NCI-H748 (cell line): ENCODE measurements at regions not wholly inside any gene's neighbourhood (a gene's known extent, or its start where the extent isn't known, plus 50 kb on each side); places are given as distances from the start of the nearest gene placed in this dataset.

Source experiments
- DNase-seq: peaks from one replicate; lab custom pipeline; 2025; ENCODE audit not compliant: unreplicated experiment; lab: John Stamatoyannopoulos, UW

DNA sequence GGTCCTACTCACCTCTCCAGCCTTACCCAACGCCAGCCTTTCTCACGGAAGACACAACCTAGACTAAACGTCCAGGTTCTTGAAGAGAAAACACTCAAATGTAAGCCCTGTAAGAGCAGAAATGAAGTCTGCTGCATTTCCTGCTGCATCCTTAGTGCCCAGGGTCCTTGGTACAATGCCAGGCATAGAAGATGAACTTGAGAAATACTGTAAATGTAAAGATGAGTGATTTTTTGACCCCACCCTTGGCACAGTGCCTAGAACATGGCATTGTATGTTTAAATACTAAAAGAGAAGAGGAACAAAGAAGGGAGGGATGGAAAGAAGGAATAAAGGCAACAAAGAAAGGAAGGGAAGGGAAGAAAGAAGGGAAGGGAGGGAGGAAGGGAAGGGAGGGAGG, 514.6 kb downstream of the MED13L start:
- peak; percentile 74 for DNase-seq

DNA sequence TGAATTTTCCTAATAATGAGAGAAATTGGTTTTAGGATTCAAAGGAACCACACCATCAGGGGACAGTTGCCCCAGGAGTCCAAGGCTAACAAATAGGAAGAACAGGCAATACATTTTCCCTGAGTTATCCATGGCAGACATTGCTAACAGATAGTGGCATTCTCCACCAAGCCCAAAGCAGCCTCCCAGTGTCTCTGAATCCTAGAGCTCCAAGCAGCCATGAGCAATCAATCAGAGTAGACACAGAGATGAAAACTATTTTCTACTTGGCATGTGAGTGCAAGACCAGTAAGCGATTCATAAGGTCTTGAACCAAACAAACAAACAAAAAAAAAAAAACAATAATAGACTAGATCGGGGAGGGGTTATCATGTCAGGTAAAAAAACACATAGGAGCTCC, 515.7 kb downstream of the MED13L start:
- DNase-seq: no peak

DNA sequence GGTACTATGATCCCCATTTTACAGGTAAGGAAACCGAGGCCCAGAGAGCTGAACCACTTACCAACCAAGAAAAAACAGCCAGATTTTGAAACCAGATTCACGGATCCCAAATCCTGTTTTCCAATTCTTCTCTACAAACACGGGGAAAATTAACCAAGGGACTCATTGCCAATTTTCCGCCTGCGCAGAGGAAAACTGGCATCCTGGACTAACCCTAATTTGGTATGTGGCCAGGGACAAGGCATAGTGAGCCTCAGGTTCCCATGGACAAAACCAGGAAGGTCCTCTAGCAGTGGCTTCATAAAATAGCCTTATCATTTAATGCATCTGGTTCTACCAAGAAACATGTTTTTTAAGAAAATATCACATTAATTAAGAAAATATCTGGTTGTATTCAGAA, 517.3 kb downstream of the MED13L start:
- no peak for DNase-seq

DNA sequence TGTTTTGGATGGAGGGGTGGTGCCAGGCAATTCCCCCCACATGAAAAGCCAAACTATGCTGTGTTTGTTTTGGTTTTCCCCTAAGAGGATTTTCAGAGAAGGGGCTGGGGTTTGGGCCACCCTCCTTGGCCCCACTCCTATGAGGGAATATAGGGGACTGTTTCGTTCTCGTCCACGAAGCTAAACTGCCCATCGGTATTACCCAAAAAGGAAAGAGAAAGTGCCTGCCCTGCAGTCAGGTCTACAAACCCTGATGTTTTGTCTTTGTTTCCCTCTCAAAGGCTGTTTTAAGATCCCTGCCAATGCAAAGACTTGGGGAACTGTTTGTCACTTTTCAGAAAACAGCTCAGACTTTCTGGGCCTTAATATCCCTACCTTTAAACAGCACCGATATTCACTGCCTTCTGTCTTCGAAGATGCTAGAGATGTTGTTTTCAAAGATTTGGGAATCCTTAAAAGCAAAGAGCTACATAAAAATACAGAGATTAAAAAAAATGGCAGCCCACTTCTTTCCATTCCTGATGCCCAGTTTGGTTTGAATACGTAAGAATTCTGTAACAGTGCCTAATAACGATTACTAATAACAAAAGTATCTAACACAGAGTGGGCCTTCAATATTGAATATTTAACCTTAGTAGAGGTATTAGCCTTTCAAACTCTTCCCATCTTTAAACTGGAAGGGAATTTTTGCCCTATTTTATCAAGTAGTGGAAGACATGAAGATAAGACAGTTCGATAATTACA, 518.4 kb downstream of the MED13L start:
- no peak for DNase-seq

DNA sequence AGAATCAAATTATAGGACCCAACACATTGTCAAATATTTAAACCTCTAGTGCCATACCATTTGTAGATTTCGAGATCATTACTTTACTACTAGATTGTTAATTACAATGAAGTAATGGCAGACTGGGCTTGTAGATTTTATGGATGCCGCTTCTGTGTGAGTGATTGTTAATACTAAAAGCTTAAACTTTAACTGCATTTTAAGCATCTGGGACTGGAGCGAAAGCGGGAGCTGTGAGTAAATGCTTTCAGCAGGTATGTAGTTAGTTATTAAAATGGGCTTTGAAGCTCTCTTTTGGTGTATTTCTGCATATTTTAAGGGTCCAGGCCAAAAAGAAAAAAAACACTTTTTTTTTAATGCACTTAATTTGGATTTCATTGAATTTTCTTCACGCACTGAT, 519.3 kb downstream of the MED13L start:
- no peak for DNase-seq

DNA sequence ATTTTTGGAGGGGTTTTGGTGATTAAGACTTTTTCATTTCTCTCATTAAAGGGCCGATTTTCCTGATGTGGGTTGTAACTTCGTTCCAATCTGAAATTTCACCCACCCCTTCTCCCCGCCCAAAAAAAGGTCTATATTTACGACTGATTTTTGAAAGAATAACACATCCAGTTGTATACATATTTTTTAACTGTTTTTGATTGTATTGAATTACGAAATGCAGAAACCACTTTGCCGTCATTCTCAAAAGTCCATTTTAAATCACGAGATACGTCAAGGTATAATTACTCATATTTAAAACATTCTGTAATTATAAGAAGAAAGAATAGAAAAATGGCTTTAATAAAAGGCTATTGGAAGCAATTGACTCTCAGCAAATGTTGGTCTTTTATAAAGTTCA, 520.7 kb downstream of the MED13L start:
- no peak for DNase-seq

DNA sequence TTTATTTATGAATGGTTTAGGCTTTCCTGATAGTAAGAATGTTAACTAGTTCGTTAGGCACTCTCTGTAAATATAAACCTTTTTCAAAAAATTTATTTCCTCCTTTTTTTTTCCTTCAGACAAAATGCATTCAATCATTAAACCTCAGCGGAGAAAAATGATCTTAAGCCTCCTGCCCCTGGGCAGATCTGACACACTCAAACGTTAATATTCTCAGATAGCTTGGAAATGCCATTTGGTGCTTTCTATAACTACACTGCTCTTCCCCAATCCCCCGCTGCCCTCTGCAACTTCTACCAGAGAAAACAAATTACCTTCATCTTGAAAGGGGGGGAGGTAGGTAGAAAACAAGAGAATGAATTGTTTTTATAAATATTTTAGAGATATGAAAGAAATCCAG, 521.2 kb downstream of the MED13L start:
- no peak for DNase-seq

DNA sequence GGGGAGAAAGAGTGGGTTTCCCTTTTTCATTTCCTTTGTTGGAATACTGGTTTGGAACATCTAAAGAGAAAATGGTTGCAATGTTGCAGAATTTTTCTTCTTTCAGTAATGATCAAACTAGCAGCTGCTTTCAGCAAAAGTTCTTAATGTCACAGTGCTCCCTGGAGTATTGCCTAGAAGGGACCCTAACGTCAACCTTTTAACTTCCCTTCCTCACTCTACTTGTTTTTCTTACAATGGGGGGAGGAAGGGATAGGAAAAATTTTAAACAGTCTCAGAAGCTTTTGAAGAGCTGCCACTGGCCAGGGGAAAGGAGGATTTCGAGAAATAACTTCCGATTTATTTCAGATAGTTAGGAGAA, 521.8 kb downstream of the MED13L start:
- no peak for DNase-seq

DNA sequence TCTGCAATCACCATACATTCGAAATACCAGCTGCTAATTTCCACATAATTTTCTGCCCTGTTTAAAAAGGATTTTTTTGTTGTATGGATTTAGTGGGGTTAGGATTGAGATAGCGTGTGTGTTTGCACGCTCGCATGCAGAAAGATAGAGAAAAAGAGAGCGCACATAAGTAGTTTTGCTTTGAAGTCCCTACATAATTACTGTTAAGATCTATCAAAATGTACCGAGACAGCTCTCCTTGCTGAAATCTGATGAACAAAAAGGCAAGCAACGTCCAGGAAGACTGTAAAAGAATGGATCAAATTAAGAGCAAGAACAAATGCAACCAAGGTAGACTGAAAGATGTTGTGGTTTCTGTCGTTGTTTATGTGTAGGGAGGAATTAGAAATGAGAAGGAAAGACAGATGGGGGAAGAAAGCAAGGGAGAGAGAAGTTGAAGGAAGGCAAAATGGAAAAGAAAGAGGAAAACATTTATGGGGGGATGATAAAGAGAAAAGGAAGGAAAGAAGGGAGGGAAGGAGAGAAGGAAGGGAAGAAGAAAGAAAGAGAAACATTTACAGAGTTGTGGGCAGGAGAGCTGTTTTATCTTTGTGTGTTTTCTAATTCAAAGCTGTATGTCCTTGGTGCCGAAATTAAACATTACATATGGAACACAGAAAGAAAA, 522.3 kb downstream of the MED13L start:
- DNase-seq: no peak

DNA sequence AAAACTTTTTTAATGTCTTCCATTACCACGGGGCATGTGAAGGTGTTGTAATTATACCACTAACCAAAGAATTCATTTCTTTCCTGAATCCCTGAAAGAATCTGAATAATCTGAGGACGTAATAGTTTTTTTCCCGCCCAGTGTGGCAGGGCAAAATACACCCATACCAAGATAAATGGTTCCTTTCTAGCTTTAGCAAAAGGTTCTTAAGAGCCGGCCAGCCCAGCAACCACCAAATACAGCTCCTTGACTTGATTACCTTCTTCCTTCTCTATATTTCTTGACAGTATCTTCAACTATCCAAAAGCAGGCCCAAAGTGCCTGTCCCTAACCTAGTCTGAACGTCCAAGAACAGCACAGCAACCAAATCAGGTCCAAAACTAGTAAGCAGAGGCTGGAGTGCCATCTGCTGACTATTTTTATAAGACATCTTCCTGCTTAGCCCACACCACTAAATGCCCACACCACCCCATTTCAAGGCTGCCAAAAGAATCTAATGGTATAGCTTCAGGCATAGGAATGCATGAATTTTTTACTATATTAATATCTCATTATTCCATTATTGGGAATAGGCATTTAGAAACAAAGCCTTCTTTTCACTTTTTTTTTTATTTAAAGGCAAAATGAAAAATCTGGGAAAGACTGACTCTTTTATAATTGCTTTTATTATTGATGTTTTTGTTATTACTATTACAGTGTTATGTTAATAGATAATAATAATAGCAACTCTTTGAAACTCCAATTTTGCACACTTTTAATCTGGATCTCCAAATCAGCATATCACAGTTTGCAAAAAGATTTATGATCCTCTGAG, 524.4 kb downstream of the MED13L start:
- peak; percentile 77 for DNase-seq

DNA sequence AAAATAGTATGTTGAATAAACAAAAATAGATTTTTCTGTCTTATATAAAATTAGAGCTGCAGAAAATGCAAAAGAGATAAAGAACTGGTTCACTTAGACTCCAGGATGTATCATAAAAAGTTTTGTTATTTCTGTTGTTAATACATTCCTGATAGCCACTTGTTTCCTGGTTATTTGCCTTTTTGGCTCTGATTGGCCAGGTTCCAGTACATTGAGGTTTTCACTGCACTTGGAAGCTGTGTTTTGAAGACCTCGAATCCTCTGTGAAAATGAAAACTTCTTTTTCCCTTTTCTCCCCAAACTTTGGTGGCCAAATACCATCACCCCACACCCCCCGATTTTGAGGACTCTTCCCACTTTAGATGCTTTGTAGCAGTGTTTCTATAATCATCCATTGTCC, 525.3 kb downstream of the MED13L start:
- DNase-seq: no peak

DNA sequence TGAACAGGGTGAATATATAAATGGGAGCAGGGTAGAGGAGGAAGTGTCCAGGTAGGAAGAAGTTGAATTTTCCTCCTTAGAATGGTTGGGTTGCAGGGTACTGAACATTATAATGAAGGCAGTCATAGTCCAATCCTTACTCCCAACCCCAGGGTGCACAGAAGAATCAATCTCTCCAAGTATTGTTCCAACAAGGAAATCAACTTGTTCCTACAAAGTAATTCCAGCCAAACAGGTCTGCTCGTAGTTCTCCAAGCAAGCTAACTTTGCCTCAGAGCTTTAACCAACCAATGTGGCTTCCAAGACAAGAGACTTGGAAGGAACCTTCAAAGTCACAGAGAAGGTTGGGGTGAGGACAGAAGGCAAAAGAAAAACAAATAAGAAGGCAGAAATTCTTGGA, 527.2 kb downstream of the MED13L start:
- DNase-seq: no peak

DNA sequence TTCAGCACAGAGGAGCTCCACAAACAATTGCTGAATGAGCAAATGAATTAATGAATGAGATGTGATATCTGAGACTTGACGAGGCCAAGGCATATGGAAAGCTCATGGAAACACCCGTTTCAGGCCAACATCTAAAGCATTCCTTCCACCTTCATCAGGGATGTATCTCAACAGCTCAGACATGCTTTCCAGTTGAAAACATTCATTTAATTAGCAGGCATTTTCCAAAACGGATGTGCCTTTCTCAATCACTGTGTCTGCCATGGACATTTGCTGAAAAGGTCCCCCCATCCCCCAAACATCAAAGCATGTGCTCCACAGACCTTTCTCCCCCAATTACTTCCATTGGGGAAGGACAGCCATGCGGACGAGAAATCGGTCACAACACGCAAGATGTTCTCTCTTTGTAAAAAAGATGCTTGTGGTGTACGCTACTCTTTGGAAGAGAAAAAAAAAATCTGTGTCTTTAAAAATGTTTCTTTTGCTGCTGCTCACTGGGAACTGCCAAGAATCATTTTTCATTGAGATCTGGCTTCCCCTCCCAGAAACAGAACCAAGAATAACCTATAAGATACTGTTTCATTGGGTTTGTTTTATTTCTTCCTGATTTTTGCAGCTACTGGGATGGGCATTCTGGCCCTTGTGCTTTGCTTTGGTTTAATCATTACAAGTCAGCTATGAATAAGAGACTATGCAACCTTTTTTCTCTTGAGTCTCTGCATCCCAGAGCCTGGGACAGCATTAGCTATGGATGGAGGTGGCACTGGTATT, 528.2 kb downstream of the MED13L start:
- DNase-seq: no peak

DNA sequence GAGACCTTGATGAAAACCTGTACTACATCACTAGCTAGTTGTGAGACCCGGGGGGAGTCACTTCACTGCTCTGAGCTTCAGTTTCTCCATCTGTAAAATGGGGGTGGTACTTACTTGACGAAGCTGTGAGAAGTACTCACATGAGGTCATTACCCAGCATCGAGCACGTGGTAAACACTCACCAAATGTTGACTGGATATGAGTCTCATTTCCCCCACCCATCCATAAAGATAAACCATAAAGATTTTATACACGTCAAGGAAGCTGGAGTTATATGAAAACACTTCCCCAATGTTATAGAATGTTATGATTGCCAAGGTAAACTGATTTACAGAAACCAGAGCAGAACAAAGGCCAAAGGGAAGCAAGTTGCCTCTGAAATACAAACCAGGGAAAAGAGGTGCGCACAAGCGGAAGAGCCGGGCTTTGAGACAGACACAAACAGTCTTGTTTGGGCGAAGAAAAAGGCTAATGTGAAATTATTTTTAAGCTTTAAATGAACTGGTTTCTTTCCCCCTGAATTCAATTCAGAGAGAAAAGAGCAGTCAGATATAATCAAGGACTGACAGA, 536.8 kb downstream of the MED13L start:
- no peak for DNase-seq

DNA sequence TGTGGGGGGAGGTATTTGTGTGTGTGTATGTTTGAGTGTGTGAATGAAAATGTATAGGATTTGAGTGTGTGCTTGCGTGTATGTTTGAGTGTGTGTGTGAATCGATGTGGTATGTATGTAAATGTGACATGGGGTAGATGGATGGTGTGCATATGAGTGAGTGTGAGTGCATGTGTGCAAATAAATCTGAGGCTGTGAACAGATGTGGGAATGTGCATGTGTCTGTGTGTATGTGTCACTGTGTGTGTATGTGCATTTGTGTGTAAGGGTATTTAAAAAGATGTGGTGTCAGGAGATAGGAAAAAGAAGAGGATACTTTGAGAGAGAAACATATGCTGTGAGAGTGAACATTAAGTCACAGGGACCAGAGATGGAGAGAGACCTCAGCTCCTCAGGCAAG, 539.6 kb downstream of the MED13L start:
- no peak for DNase-seq

DNA sequence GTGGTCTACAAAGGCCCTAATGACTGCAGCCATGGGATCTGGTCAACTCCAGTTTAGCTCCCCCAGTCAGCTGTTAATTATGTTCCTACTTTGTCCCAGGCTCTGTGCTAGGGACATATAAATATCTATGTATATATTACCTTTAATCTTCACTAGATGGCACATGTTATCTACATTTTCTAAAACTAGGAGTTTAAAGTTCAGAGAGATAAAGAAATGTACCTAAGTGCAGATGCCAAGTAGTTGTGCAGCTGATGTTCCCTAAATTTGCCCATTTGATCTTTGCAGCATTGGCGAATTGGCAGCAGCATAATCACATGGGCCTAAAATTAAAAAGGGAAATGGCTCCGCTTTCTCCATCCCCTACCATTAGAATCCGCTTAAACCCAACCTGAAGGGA, 541.1 kb downstream of the MED13L start:
- no peak for DNase-seq

DNA sequence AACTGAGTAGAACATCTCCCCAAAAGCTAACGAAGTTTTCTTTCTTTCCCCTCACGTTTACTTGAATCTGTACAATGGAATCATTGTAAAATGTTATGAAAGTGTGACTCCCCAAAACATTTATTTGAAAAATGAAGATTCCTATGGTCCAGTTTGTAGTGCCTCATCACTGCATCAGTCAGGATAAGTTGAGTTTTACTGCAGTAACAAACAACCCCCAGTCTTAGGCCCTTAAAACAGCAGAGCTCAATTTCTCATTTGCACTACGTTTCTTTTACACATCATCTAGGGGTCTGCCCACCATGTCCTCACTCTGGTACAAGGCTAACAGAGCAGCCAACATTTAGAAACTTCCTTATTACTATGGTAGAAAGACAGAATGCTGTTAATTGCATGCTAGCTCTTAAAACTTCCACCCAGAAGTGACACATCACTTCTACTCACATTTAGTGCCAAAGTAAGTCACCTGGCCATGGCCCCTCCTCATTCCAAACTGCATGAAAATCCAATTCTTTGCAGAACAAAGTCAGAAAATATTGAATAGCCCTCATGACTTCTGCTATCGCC, 546.4 kb downstream of the MED13L start:
- DNase-seq: no peak

DNA sequence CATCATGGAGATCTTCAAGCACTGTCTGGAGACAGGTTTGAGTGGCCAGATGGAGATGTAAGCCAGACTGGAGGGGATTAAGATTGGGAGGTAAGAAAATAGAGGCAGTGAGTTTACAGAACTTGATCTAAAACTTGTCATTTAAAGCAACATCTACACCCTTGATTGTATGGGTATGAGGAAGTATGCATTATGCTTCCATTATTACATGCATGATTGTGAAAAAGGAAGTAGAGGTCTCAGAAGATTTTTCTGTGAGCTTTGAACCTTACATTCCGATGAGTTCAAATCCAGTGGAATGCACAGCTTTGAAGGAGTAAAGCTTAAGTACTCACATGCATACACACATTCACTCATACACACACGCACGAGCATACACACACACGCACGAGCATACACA, 550.8 kb downstream of the MED13L start:
- no peak for DNase-seq

DNA sequence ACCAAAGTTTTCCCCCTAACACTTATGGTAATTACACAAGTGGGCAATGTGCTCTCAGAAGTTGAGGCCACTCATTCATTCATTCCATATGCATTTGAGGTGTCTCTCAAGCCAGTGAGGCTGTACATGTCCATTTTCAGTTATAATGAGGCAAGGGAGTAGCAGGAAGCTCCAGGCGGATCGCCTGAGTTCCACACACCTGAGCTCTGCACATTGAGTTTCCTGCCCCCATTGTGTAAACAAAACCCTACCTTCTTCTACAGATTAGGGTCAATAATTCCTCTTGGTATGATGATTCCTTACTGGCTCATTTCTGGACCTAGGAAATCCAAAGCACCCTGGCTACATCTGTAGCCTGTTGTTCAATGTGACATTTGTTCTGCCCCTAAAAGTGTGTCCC, 555.3 kb downstream of the MED13L start:
- DNase-seq: no peak

DNA sequence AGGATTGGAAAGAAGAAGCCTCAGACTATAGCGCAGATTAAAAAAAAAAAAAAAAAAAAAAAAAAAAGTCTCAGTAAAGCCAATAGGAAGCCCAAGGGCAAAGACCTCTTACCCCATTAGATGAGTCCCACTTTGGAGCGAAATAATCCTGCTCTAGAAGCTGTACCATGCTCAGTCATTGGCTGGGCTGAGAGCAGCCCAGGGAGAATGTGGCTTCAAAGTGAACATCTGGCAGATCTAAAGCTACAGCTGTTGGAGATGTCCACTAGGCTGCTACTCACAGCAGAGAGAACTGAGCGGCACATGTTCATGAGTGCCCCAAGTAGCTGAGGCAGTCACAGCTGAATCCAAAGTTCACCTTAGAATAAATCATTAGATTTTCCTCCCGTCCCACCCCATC, 560.9 kb downstream of the MED13L start:
- no peak for DNase-seq

DNA sequence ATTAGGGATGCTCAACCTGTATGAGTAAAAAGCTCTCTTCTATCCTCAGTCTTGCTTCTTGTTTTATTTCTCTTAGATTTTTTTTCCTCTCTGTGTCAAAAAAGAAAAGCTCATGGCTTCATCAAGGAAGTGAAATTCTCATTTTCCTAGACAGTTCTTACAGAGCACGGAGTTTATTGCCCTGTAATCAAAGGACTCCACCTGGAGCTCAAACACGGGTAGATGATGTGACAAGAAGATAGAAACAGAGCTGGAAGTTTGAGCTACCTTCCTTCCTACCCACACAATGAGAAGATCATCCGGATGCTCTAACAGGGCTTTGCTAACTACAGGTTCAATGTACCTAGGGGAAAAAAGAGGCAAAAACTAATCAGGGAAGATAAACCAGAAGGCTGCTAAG, 564.8 kb downstream of the MED13L start:
- DNase-seq: no peak
